Glutamatergic neuron (in vitro differentiated cells): ENCODE measurements at regions not wholly inside any gene's neighbourhood (a gene's known extent, or its start where the extent isn't known, plus 50 kb on each side); places are given as distances from the start of the nearest gene placed in this dataset.
"Not testable (repeated sequence)": the region's sequence is repeated elsewhere in the genome, so short reads cannot be mapped to it uniquely, and the experiment has no call there.

ENCODE experiments used
- DNase-seq: peaks from one replicate; pipeline ENCODE4 v3.0.0; 2022
- H3K27ac Mint-ChIP-seq: one replicate; pipeline ENCODE4 v1.8.0; 2020; ENCODE audit warnings: mild to moderate bottlenecking, mixed read lengths, inconsistent platforms; ENCODE audit not compliant: unreplicated experiment
- H3K27me3 Mint-ChIP-seq: one replicate; pipeline ENCODE4 v1.8.0; 2020; ENCODE audit warnings: mild to moderate bottlenecking, moderate library complexity, mixed read lengths, inconsistent platforms; ENCODE audit not compliant: unreplicated experiment
- H3K36me3 Mint-ChIP-seq: one replicate; pipeline ENCODE4 v1.8.0; 2020; ENCODE audit warnings: mild to moderate bottlenecking, mixed read lengths, inconsistent platforms; ENCODE audit not compliant: unreplicated experiment
- H3K4me1 Mint-ChIP-seq: one replicate; pipeline ENCODE4 v1.8.0; 2020; ENCODE audit warnings: mild to moderate bottlenecking, low read depth, mixed read lengths, inconsistent platforms; ENCODE audit not compliant: unreplicated experiment
- H3K4me3 Mint-ChIP-seq: one replicate; pipeline ENCODE4 v1.8.0; 2020; ENCODE audit warnings: mild to moderate bottlenecking, mixed read lengths, inconsistent platforms; ENCODE audit not compliant: unreplicated experiment
- H3K9me3 Mint-ChIP-seq: one replicate; pipeline ENCODE4 v1.8.0; 2020; ENCODE audit warnings: mild to moderate bottlenecking, moderate library complexity, mixed read lengths, inconsistent platforms; ENCODE audit not compliant: unreplicated experiment
- TF ChIP-seq, protein P1 (sequence below): fragments of 200-600 bp; sonication (generic); IDR thresholded peaks from one replicate; pipeline ENCODE4 v1.5.0; 2021; ENCODE audit not compliant: partially characterized antibody, unreplicated experiment

DNA sequence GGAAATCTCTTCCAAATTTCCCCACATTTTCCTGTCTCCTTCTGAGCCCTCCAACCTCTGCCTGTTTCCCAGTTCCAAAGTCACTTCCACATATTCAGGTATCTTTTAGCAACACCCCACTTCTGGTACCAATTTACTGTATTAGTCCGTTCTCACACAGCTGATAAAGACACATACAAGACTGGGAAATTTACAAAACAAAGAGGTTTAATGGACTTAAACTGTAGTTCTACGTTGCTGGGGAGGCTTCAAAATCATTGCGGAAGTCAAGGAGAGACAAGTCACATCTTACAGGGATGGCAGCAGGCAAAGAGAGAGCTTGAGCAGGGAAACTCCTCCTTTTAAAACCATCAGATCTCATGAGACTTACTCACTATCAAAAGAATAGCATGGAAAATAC, 122.0 kb downstream of the ALG1L2 start:
- H3K9me3 Mint-ChIP-seq, DNase-seq, H3K4me3 Mint-ChIP-seq, H3K27ac Mint-ChIP-seq, H3K27me3 Mint-ChIP-seq, H3K4me1 Mint-ChIP-seq, H3K36me3 Mint-ChIP-seq: not testable (repeated sequence)

DNA sequence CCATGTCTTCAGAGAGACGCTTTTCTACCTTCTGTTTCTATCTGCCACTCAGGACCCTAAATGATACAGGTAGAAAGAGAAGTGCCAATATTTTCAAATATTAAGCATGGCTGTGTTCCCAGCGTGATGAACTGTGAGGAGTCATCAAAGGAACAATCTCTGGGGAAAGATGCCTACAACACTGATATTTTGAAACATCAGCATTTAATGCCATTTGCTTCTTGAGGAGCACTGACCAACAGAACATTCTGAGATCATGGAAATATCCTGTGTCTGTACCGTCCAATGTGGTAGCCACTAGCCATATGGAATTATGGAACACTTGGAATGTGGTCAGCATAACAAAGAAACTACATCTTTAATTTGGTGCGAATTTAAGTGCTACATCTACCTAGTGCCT, 117.9 kb upstream of the COL6A5 start:
- Mint-ChIP-seq H3K9me3 (no peaks in the 10 kb centered on the region), H3K27me3 (no peaks in the 10 kb centered on the region), H3K4me3 (no peak overlapping the region), H3K4me1 (no peaks in the 10 kb centered on the region), H3K27ac (no peak overlapping the region), H3K36me3 (no peaks in the 10 kb centered on the region)
- DNase-seq, result no peak
- TF ChIP-seq, protein P1, sequence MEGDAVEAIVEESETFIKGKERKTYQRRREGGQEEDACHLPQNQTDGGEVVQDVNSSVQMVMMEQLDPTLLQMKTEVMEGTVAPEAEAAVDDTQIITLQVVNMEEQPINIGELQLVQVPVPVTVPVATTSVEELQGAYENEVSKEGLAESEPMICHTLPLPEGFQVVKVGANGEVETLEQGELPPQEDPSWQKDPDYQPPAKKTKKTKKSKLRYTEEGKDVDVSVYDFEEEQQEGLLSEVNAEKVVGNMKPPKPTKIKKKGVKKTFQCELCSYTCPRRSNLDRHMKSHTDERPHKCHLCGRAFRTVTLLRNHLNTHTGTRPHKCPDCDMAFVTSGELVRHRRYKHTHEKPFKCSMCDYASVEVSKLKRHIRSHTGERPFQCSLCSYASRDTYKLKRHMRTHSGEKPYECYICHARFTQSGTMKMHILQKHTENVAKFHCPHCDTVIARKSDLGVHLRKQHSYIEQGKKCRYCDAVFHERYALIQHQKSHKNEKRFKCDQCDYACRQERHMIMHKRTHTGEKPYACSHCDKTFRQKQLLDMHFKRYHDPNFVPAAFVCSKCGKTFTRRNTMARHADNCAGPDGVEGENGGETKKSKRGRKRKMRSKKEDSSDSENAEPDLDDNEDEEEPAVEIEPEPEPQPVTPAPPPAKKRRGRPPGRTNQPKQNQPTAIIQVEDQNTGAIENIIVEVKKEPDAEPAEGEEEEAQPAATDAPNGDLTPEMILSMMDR, result no peak

- H3K4me3 Mint-ChIP-seq, result no peak overlapping the region
- TF ChIP-seq, protein P1, result no peak
- H3K36me3 Mint-ChIP-seq, result no peaks in the 10 kb centered on the region
- no peaks in the 10 kb centered on the region for H3K4me1 Mint-ChIP-seq
- H3K9me3 Mint-ChIP-seq, result no peaks in the 10 kb centered on the region
- no peaks in the 10 kb centered on the region for H3K27me3 Mint-ChIP-seq
- DNase-seq, result no peak
- H3K27ac Mint-ChIP-seq, result no peak overlapping the region
These were observed 102.5 kb upstream of the COL6A5 start for GRCh38 chr3:130242850-130243569.

- Mint-ChIP-seq H3K9me3 (no peaks in the 10 kb centered on the region), H3K4me3 (no peak overlapping the region), H3K27me3 (no peaks in the 10 kb centered on the region), H3K27ac (no peak overlapping the region), H3K4me1 (no peaks in the 10 kb centered on the region), H3K36me3 (no peaks in the 10 kb centered on the region)
- TF ChIP-seq, protein P1, result no peak
- no peak for DNase-seq
These were observed 101.7 kb upstream of the COL6A5 start for GRCh38 chr3:130243808-130244207.

DNA sequence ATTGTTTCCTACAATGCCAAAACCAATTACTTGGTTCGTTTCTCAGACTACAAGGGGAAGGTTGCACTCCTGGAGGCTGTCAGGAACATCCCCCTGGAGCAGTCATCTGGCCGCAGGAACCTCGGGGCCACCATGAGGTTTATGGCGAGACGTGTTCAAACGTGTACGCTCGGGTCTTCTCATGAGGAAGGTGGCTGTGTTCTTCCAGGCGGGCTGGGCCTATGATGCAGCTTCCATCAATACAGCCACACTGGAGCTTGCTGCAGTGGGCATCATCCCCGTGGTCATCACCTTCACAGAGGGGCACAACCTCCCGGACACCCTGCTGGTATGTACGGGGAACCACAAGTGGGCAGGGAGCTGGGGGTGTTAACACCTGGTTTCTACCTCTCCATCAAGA, 94.5 kb upstream of the COL6A5 start:
- Mint-ChIP-seq H3K4me3 (no peak overlapping the region), H3K36me3 (no peaks in the 10 kb centered on the region), H3K27ac (no peak overlapping the region), H3K9me3 (no peaks in the 10 kb centered on the region), H3K4me1 (no peaks in the 10 kb centered on the region), H3K27me3 (peaks cover 2% of the 10 kb centered on the region)
- DNase-seq, result no peak
- TF ChIP-seq, protein P1, result no peak

DNA sequence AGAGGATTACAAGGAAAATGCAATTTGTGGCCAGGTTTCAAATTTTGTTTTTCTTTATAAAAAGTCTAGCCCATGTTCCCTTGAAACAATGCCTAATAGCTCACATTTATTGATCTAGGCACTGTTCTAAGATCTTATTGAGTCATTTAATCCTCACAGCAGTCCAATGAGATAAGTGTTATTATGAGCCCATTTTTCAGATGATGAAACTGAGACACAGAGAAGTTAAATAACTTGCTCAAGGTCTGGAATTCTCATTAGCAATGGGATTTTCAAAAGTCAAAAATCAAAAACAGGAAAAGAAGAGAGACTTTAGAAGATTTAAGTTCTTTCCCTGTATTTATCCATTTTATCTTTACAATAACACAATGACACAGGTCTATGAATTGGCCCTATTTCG, 90.0 kb upstream of the COL6A5 start:
- Mint-ChIP-seq H3K36me3 (no peaks in the 10 kb centered on the region), H3K4me1 (no peaks in the 10 kb centered on the region), H3K4me3 (no peak overlapping the region), H3K9me3 (no peaks in the 10 kb centered on the region), H3K27ac (no peak overlapping the region), H3K27me3 (peaks cover 2% of the 10 kb centered on the region)
- DNase-seq, result no peak
- TF ChIP-seq, protein P1, result no peak
